ENCODE measurements at regions not wholly inside any gene's neighbourhood (a gene's known extent, or its start where the extent isn't known, plus 50 kb on each side); places are given as distances from the start of the nearest gene placed in this dataset.

- ChIA-PET RAD21 (ENCODE audit: unreplicated experiment) (interaction anchor here (0.6 kb wide), 1 partner anchor 277 kb away, joined by 3 read pairs; no protein-coding TSS in a partner anchor), POLR2A (no interaction called here), CTCF (interaction anchor here (1.5 kb wide), 1 partner anchor 14 kb away, joined by 3 read pairs; no protein-coding TSS in a partner anchor), SMC1A (ENCODE audit: uncharacterized antibody, unreplicated experiment) (interaction anchor here (1.3 to 1.4 kb wide), 2 partner anchors 28 to 124 kb away, joined by 4 read pairs; no protein-coding TSS in a partner anchor)
- H3K79me2 ChIP-seq (ENCODE audit: control insufficient read depth, insufficient read depth, low read length) = no peaks in the 10 kb centered on the region
- ATAC-seq (no peak), DNase-seq (ENCODE audit: low read depth, low spot score) (no peak), FAIRE-seq (no peak)
- H4K20me1 ChIP-seq (ENCODE audit: control insufficient read depth, insufficient read depth) = no peaks in the 10 kb centered on the region
- no peak overlapping the region for H3K4me3 ChIP-seq
- in situ Hi-C loops (cut with MboI) (no loop called here), intact Hi-C loops (cut with micrococcal nuclease; ENCODE audit: unreplicated experiment) (no loop called here)
- no peaks in the 10 kb centered on the region for H3K36me3 ChIP-seq (ENCODE audit: control insufficient read depth in 2 of 2, insufficient read depth in 2 of 2, low read length in 1 of 2)
- no peak overlapping the region for H3K27ac ChIP-seq (ENCODE audit: control insufficient read depth, insufficient read depth)
- H3K4me2 ChIP-seq (ENCODE audit: control insufficient read depth, insufficient read depth) = no peak overlapping the region
- H3K4me1 ChIP-seq (ENCODE audit: control insufficient read depth, insufficient read depth, low read length) = no peaks in the 10 kb centered on the region
- H3K27me3 ChIP-seq (replicated peaks in 1 of 2; ENCODE audit: control insufficient read depth in 2 of 2, insufficient read depth in 2 of 2, low read length in 1 of 2) = no peaks in the 10 kb centered on the region
- no peak overlapping the region for H3K9ac ChIP-seq (ENCODE audit: control insufficient read depth, insufficient read depth, low read length)
- no TSS peak for BruUV-seq (replicated peaks)
- H3K9me3 ChIP-seq (replicated peaks; ENCODE audit: control insufficient read depth, insufficient read depth, low read length) = no peaks in the 10 kb centered on the region
- H2AFZ ChIP-seq (ENCODE audit: control insufficient read depth, low read depth, low read length) = no peak overlapping the region
- 17% methylated on average over 4 of the region's 4 CpGs for WGBS (ENCODE audit: insufficient coverage, insufficient replicate concordance, low lambda C conversion rate, missing lambda C conversion rate)
- TF ChIP-seq BACH1 (IDR thresholded peaks at IDR 0.05; ENCODE audit: borderline replicate concordance) (no peak), STAT1 (conservative IDR thresholded peaks at IDR 0.05) (no peak), IKZF2 (IDR thresholded peaks at IDR 0.05) (no peak), ASH2L (IDR thresholded peaks at IDR 0.05; ENCODE audit: borderline replicate concordance, low read depth) (no peak), BRCA1 (IDR thresholded peaks at IDR 0.05; ENCODE audit: low read depth, low read length) (no peak), HDAC6 (IDR thresholded peaks at IDR 0.05; ENCODE audit: unreplicated experiment) (no peak), NKRF (conservative IDR thresholded peaks at IDR 0.05) (no peak), KLF5 (IDR thresholded peaks at IDR 0.05; ENCODE audit: partially characterized antibody) (no peak), BCLAF1 (IDR thresholded peaks at IDR 0.05) (no peak), KAT2A (conservative IDR thresholded peaks at IDR 0.05; ENCODE audit: control insufficient read depth, low read depth, low read length) (no peak), CBX3 (IDR thresholded peaks at IDR 0.05; ENCODE audit: borderline replicate concordance, low read depth) (no peak), BHLHE40 (IDR thresholded peaks at IDR 0.05; ENCODE audit: borderline replicate concordance in 1 of 2, low read depth in 2 of 2, low read length in 1 of 2) (no peak), ZBTB40 (IDR thresholded peaks at IDR 0.05; ENCODE audit: borderline replicate concordance) (no peak), POLR2AphosphoS5 (IDR thresholded peaks at IDR 0.05; ENCODE audit: low read length) (no peak), POU2F2 (IDR thresholded peaks at IDR 0.05; ENCODE audit: borderline replicate concordance, low read depth, low read length) (no peak), SMARCA5 (IDR thresholded peaks at IDR 0.05) (no peak), POLR2A (IDR thresholded peaks at IDR 0.05; ENCODE audit: low read depth, low read length) (no peak), SUPT20H (IDR thresholded peaks at IDR 0.05; ENCODE audit: borderline replicate concordance, control insufficient read depth, low read depth, low read length) (no peak)
Measured at GRCh38 chr9:31418419-31418818, 966.0 kb upstream of the ACO1 start.
